ENCODE measurements at regions not wholly inside any gene's neighbourhood (a gene's known extent, or its start where the extent isn't known, plus 50 kb on each side); places are given as distances from the start of the nearest gene placed in this dataset.

- Histone ChIP-seq H3K9me3 (ENCODE audit: low read length) (no peaks in the 10 kb centered on the region), H3K9me2 (ENCODE audit: low read depth, low read length) (no peaks in the 10 kb centered on the region), H3K4me3 (ENCODE audit: low read depth, low read length, poor library complexity, severe bottlenecking) (no peak overlapping the region), H3K9ac (ENCODE audit: low read length) (no peak overlapping the region), H3K27me3 (ENCODE audit: insufficient read depth, low read length) (no peaks in the 10 kb centered on the region), H3F3A (ENCODE audit: insufficient read depth, low read length) (no peaks in the 10 kb centered on the region), H3K36me3 (ENCODE audit: insufficient read depth, low read length) (no peaks in the 10 kb centered on the region), H3K79me2 (ENCODE audit: insufficient read depth, low read length) (no peaks in the 10 kb centered on the region), H3K4me1 (ENCODE audit: insufficient read depth, low read length, severe bottlenecking) (peaks cover 15% of the 10 kb centered on the region), H3K27ac (ENCODE audit: low read depth, low read length, poor library complexity, severe bottlenecking) (no peak overlapping the region), H3K4me2 (ENCODE audit: low read length) (no peak overlapping the region), H4K20me1 (ENCODE audit: insufficient read depth, low read length) (no peaks in the 10 kb centered on the region), H2AFZ (ENCODE audit: low read length) (no peak overlapping the region)
- TF ChIP-seq CTCF (IDR thresholded peaks at IDR 0.05; ENCODE audit: low read length): no peak
- TF ChIP-seq EZH2 (IDR thresholded peaks at IDR 0.05; ENCODE audit: borderline replicate concordance, low read length): no peak
Measured at GRCh38 chr15:67940324-67940719, 100.5 kb upstream of the RNU6-1 start.

GRCh38 chr15:67941648-67942310, 101.9 kb upstream of the RNU6-1 start:
- Histone ChIP-seq H3K9ac (ENCODE audit: low read length) (no peak overlapping the region), H3K4me1 (ENCODE audit: insufficient read depth, low read length, severe bottlenecking) (peaks cover 30% of the 10 kb centered on the region), H3K9me3 (ENCODE audit: low read length) (no peaks in the 10 kb centered on the region), H4K20me1 (ENCODE audit: insufficient read depth, low read length) (no peaks in the 10 kb centered on the region), H3K4me3 (ENCODE audit: low read depth, low read length, poor library complexity, severe bottlenecking) (no peak overlapping the region), H3K27me3 (ENCODE audit: insufficient read depth, low read length) (no peaks in the 10 kb centered on the region), H3F3A (ENCODE audit: insufficient read depth, low read length) (no peaks in the 10 kb centered on the region), H3K27ac (ENCODE audit: low read depth, low read length, poor library complexity, severe bottlenecking) (no peak overlapping the region), H3K4me2 (ENCODE audit: low read length) (no peak overlapping the region), H3K79me2 (ENCODE audit: insufficient read depth, low read length) (no peaks in the 10 kb centered on the region), H3K9me2 (ENCODE audit: low read depth, low read length) (no peaks in the 10 kb centered on the region), H3K36me3 (ENCODE audit: insufficient read depth, low read length) (no peaks in the 10 kb centered on the region), H2AFZ (ENCODE audit: low read length) (no peak overlapping the region)
- TF ChIP-seq CTCF (IDR thresholded peaks at IDR 0.05; ENCODE audit: low read length) (no peak), EZH2 (IDR thresholded peaks at IDR 0.05; ENCODE audit: borderline replicate concordance, low read length) (no peak)

GRCh38 chr15:67943475-67943874, 103.6 kb upstream of the RNU6-1 start:
- H3F3A ChIP-seq (ENCODE audit: insufficient read depth, low read length): no peaks in the 10 kb centered on the region
- no peaks in the 10 kb centered on the region for H3K36me3 ChIP-seq (ENCODE audit: insufficient read depth, low read length)
- H3K9me2 ChIP-seq (ENCODE audit: low read depth, low read length): no peaks in the 10 kb centered on the region
- H3K4me2 ChIP-seq (ENCODE audit: low read length): no peak overlapping the region
- H3K4me3 ChIP-seq (ENCODE audit: low read depth, low read length, poor library complexity, severe bottlenecking): no peak overlapping the region
- H4K20me1 ChIP-seq (ENCODE audit: insufficient read depth, low read length): no peaks in the 10 kb centered on the region
- no peak overlapping the region for H3K9ac ChIP-seq (ENCODE audit: low read length)
- H3K27me3 ChIP-seq (ENCODE audit: insufficient read depth, low read length): no peaks in the 10 kb centered on the region
- H3K79me2 ChIP-seq (ENCODE audit: insufficient read depth, low read length): no peaks in the 10 kb centered on the region
- H3K27ac ChIP-seq (ENCODE audit: low read depth, low read length, poor library complexity, severe bottlenecking): no peak overlapping the region
- H3K9me3 ChIP-seq (ENCODE audit: low read length): no peaks in the 10 kb centered on the region
- TF ChIP-seq EZH2 (IDR thresholded peaks at IDR 0.05; ENCODE audit: borderline replicate concordance, low read length) (no peak), CTCF (IDR thresholded peaks at IDR 0.05; ENCODE audit: low read length) (no peak)
- peaks cover 27% of the 10 kb centered on the region for H3K4me1 ChIP-seq (ENCODE audit: insufficient read depth, low read length, severe bottlenecking)
- H2AFZ ChIP-seq (ENCODE audit: low read length): no peak overlapping the region
